ENCODE measurements at regions not wholly inside any gene's neighbourhood (a gene's known extent, or its start where the extent isn't known, plus 50 kb on each side); places are given as distances from the start of the nearest gene placed in this dataset.

DNA sequence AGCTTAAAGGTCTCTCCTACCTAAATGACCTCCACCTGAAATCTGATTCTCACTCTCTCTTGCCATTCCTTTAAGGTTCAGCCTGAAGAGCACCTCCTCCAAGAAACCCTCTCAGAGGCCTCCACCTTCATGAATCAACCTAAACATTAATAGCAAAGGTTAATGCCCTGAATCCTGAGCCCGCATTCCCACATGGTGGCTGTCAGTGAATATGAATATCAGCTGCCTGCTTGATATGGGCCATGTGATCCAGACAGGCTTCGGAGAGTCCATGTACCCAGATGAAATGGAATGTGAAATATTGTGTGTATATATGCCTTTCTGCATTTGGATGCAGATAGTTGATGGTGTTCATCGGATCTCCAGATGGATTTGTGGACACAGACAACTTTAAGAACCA lies 317.5 kb downstream of the TOX3 start:
- TF ChIP-seq NFIC (IDR thresholded peaks at IDR 0.05) (no peak), TEAD4 (IDR thresholded peaks at IDR 0.05) (no peak)
- TF ChIP-seq, protein P1, sequence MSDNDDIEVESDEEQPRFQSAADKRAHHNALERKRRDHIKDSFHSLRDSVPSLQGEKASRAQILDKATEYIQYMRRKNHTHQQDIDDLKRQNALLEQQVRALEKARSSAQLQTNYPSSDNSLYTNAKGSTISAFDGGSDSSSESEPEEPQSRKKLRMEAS (IDR thresholded peaks at IDR 0.05): no peak

- no peak for TF ChIP-seq ZBTB7A (IDR thresholded peaks at IDR 0.05; ENCODE audit: low read depth)
- TF ChIP-seq EP300 (IDR thresholded peaks at IDR 0.05; ENCODE audit: borderline replicate concordance): no peak
- TF ChIP-seq, protein P2, sequence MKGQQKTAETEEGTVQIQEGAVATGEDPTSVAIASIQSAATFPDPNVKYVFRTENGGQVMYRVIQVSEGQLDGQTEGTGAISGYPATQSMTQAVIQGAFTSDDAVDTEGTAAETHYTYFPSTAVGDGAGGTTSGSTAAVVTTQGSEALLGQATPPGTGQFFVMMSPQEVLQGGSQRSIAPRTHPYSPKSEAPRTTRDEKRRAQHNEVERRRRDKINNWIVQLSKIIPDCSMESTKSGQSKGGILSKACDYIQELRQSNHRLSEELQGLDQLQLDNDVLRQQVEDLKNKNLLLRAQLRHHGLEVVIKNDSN (IDR thresholded peaks at IDR 0.05): no peak
- no peak for TF ChIP-seq TEAD4 (IDR thresholded peaks at IDR 0.05)
- TF ChIP-seq YY1 (IDR thresholded peaks at IDR 0.05; ENCODE audit: low read depth): no peak
- TF ChIP-seq TAF1 (IDR thresholded peaks at IDR 0.05; ENCODE audit: low read depth): no peak
- TF ChIP-seq, protein P3, sequence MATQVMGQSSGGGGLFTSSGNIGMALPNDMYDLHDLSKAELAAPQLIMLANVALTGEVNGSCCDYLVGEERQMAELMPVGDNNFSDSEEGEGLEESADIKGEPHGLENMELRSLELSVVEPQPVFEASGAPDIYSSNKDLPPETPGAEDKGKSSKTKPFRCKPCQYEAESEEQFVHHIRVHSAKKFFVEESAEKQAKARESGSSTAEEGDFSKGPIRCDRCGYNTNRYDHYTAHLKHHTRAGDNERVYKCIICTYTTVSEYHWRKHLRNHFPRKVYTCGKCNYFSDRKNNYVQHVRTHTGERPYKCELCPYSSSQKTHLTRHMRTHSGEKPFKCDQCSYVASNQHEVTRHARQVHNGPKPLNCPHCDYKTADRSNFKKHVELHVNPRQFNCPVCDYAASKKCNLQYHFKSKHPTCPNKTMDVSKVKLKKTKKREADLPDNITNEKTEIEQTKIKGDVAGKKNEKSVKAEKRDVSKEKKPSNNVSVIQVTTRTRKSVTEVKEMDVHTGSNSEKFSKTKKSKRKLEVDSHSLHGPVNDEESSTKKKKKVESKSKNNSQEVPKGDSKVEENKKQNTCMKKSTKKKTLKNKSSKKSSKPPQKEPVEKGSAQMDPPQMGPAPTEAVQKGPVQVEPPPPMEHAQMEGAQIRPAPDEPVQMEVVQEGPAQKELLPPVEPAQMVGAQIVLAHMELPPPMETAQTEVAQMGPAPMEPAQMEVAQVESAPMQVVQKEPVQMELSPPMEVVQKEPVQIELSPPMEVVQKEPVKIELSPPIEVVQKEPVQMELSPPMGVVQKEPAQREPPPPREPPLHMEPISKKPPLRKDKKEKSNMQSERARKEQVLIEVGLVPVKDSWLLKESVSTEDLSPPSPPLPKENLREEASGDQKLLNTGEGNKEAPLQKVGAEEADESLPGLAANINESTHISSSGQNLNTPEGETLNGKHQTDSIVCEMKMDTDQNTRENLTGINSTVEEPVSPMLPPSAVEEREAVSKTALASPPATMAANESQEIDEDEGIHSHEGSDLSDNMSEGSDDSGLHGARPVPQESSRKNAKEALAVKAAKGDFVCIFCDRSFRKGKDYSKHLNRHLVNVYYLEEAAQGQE (IDR thresholded peaks at IDR 0.05; ENCODE audit: low read depth): no peak
Measured at GRCh38 chr16:52227851-52228250, 319.1 kb downstream of the TOX3 start.

DNA sequence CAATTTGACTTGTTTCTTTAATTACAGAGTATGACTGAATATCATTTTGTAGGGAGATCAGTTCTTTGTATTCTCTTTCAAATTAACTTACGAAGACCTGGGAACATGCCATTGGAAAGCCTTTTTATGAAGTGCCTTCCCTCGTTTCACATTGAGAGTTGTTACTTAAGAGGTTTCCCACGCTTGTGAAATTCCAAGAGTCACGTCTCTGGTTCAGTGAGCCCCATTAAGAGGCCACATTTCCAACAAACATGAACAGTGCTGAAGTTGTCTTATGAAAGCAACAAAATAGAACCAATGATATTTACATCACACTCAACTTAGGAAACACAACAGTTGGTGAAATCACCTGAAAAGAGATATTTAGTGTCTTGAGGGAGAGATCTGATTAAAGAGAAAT lies 334.1 kb downstream of the TOX3 start:
- no peak for TF ChIP-seq CREB1 (IDR thresholded peaks at IDR 0.05; ENCODE audit: low read depth)
- TF ChIP-seq FOXM1 (IDR thresholded peaks at IDR 0.05; ENCODE audit: borderline replicate concordance, low read depth): no peak
- TF ChIP-seq, protein P1 (IDR thresholded peaks at IDR 0.05): no peak
- no peak for TF ChIP-seq RAD21 (IDR thresholded peaks at IDR 0.05; ENCODE audit: low read depth)
- no peak for TF ChIP-seq NFIC (IDR thresholded peaks at IDR 0.05)
- no peak for TF ChIP-seq TEAD4 (IDR thresholded peaks at IDR 0.05)
- TF ChIP-seq CEBPB (IDR thresholded peaks at IDR 0.05): no peak
- no peak for TF ChIP-seq EGR1 (IDR thresholded peaks at IDR 0.05)
- no peak for TF ChIP-seq ZBTB7A (IDR thresholded peaks at IDR 0.05; ENCODE audit: low read depth)
- no peak for TF ChIP-seq TAF1 (IDR thresholded peaks at IDR 0.05; ENCODE audit: low read depth)
- no peak for TF ChIP-seq YY1 (IDR thresholded peaks at IDR 0.05; ENCODE audit: low read depth)
- no peak for TF ChIP-seq EP300 (IDR thresholded peaks at IDR 0.05; ENCODE audit: borderline replicate concordance)
- TF ChIP-seq TCF12 (IDR thresholded peaks at IDR 0.05; ENCODE audit: low read depth): no peak
- TF ChIP-seq, protein P2 (IDR thresholded peaks at IDR 0.05): no peak

- TF ChIP-seq EP300 (IDR thresholded peaks at IDR 0.05; ENCODE audit: borderline replicate concordance) (no peak), EGR1 (IDR thresholded peaks at IDR 0.05) (no peak), CREB1 (IDR thresholded peaks at IDR 0.05; ENCODE audit: low read depth) (no peak), FOXM1 (IDR thresholded peaks at IDR 0.05; ENCODE audit: borderline replicate concordance, low read depth) (no peak), RAD21 (IDR thresholded peaks at IDR 0.05; ENCODE audit: low read depth) (no peak), ZBTB7A (IDR thresholded peaks at IDR 0.05; ENCODE audit: low read depth) (no peak), TCF12 (IDR thresholded peaks at IDR 0.05; ENCODE audit: low read depth) (no peak), CEBPB (IDR thresholded peaks at IDR 0.05) (no peak), TAF1 (IDR thresholded peaks at IDR 0.05; ENCODE audit: low read depth) (no peak), NFIC (IDR thresholded peaks at IDR 0.05) (no peak), TEAD4 (IDR thresholded peaks at IDR 0.05) (no peak), YY1 (IDR thresholded peaks at IDR 0.05; ENCODE audit: low read depth) (no peak)
- TF ChIP-seq, protein P2 (IDR thresholded peaks at IDR 0.05): no peak
- TF ChIP-seq, protein P1 (IDR thresholded peaks at IDR 0.05): no peak
- TF ChIP-seq, protein P3 (IDR thresholded peaks at IDR 0.05; ENCODE audit: low read depth): no peak
Measured at GRCh38 chr16:52209227-52209626, 337.7 kb downstream of the TOX3 start.

DNA sequence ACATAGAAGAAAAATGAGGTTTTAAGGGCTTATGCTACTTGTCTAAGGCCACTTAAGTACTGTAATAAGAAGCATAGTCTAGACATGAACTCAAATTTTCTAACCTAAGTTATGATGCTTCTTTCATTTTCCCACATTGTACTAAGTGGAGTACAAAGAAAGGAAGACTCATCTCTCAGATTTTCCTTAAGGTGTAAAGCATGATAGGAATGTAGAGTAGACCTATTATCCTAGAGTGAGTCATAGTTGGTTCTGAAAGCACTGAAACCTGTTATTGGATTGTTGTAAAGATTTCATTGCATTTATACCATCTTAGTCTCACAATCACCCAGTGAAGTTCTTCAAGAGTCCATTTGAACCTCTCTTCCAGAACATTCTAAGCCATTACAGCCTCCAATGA lies 343.8 kb downstream of the TOX3 start:
- TF ChIP-seq EP300 (IDR thresholded peaks at IDR 0.05; ENCODE audit: borderline replicate concordance) (no peak), NFIC (IDR thresholded peaks at IDR 0.05) (no peak), FOXM1 (IDR thresholded peaks at IDR 0.05; ENCODE audit: borderline replicate concordance, low read depth) (no peak), TAF1 (IDR thresholded peaks at IDR 0.05; ENCODE audit: low read depth) (no peak), RAD21 (IDR thresholded peaks at IDR 0.05; ENCODE audit: low read depth) (no peak), TCF12 (IDR thresholded peaks at IDR 0.05; ENCODE audit: low read depth) (no peak), TEAD4 (IDR thresholded peaks at IDR 0.05) (no peak), EGR1 (IDR thresholded peaks at IDR 0.05) (no peak), YY1 (IDR thresholded peaks at IDR 0.05; ENCODE audit: low read depth) (no peak), CEBPB (IDR thresholded peaks at IDR 0.05) (no peak), CREB1 (IDR thresholded peaks at IDR 0.05; ENCODE audit: low read depth) (no peak), ZBTB7A (IDR thresholded peaks at IDR 0.05; ENCODE audit: low read depth) (no peak)
- TF ChIP-seq, protein P2 (IDR thresholded peaks at IDR 0.05): no peak
- TF ChIP-seq, protein P3 (IDR thresholded peaks at IDR 0.05; ENCODE audit: low read depth): no peak
- TF ChIP-seq, protein P1 (IDR thresholded peaks at IDR 0.05): no peak
